DMS153 treated with DMSO at 0.1 percent for 48 hours (cell line): ENCODE measurements at regions not wholly inside any gene's neighbourhood (a gene's known extent, or its start where the extent isn't known, plus 50 kb on each side); places are given as distances from the start of the nearest gene placed in this dataset.

Source experiments
- DNase-seq: peaks from one replicate; lab custom pipeline; 2025; ENCODE audit not compliant: unreplicated experiment; lab: John Stamatoyannopoulos, UW

GRCh38 chr20:7379621-7380220, 560.5 kb downstream of the HAO1 start:
- DNase-seq = no peak

GRCh38 chr20:7383216-7383615, 557.0 kb downstream of the HAO1 start:
- DNase-seq = no peak

GRCh38 chr20:7387638-7388193, 552.5 kb downstream of the HAO1 start:
- DNase-seq = peak; percentile 7

GRCh38 chr20:7389216-7389615, 551.0 kb downstream of the HAO1 start:
- no peak for DNase-seq

- DNase-seq = no peak
These were observed 547.6 kb downstream of the HAO1 start for GRCh38 chr20:7392542-7393206.

GRCh38 chr20:7399114-7399513, 541.1 kb downstream of the HAO1 start:
- no peak for DNase-seq

- DNase-seq = no peak
These were observed 540.7 kb downstream of the HAO1 start for GRCh38 chr20:7399575-7399974.

- DNase-seq = no peak
These were observed 533.6 kb downstream of the HAO1 start for GRCh38 chr20:7406671-7407070.

GRCh38 chr20:7410150-7410549, 530.1 kb downstream of the HAO1 start:
- DNase-seq = no peak

GRCh38 chr20:7411075-7411474, 529.2 kb downstream of the HAO1 start:
- no peak for DNase-seq

GRCh38 chr20:7415427-7415826, 524.8 kb downstream of the HAO1 start:
- no peak for DNase-seq

GRCh38 chr20:7416382-7416781, 523.9 kb downstream of the HAO1 start:
- DNase-seq = no peak

GRCh38 chr20:7420345-7420744, 519.9 kb downstream of the HAO1 start:
- DNase-seq = no peak

- peak; percentile 50 for DNase-seq
These were observed 513.3 kb downstream of the HAO1 start for GRCh38 chr20:7426890-7427496.

GRCh38 chr20:7428946-7429345, 511.3 kb downstream of the HAO1 start:
- no peak for DNase-seq

GRCh38 chr20:7432612-7433011, 507.6 kb downstream of the HAO1 start:
- DNase-seq = no peak

GRCh38 chr20:7437311-7437710, 502.9 kb downstream of the HAO1 start:
- DNase-seq = no peak

- no peak for DNase-seq
These were observed 491.0 kb downstream of the HAO1 start for GRCh38 chr20:7449269-7449668.

- DNase-seq = no peak
These were observed 487.4 kb downstream of the HAO1 start for GRCh38 chr20:7452890-7453289.

GRCh38 chr20:7454047-7454446, 486.2 kb downstream of the HAO1 start:
- no peak for DNase-seq

- DNase-seq = no peak
These were observed 481.8 kb downstream of the HAO1 start for GRCh38 chr20:7458459-7458858.

- DNase-seq = no peak
These were observed 481.2 kb downstream of the HAO1 start for GRCh38 chr20:7459083-7459482.
